ENCODE measurements at regions not wholly inside any gene's neighbourhood (a gene's known extent, or its start where the extent isn't known, plus 50 kb on each side); places are given as distances from the start of the nearest gene placed in this dataset.
A peak's percentile ranks its signal among the peaks of the same experiment; 100 is the strongest.
"Not testable (repeated sequence)": the region's sequence is repeated elsewhere in the genome, so short reads cannot be mapped to it uniquely, and the experiment has no call there.

GRCh38 chr3:5053021-5053831, 68.9 kb upstream of the ARL8B start:
- 75 to 84% methylated on average over 7 of the region's 7 CpGs for WGBS, 2 donors
- H3K27ac ChIP-seq (ENCODE audit: low read depth in 2 of 2, low read length in 1 of 2), result no peak overlapping the region
- H3K27me3 ChIP-seq (ENCODE audit: control insufficient read depth in 1 of 2, insufficient read depth in 2 of 2, low read length in 2 of 2), result no peaks in the 10 kb centered on the region
- H3K36me3 ChIP-seq (ENCODE audit: control insufficient read depth in 2 of 2, insufficient read depth in 2 of 2, low read length in 1 of 2), result no peaks in the 10 kb centered on the region
- no peaks in the 10 kb centered on the region for H3K9me3 ChIP-seq (ENCODE audit: control insufficient read depth in 2 of 2, insufficient read depth in 1 of 2, low read depth in 1 of 2, low read length in 1 of 2)
- H3K4me3 ChIP-seq (ENCODE audit: low read depth in 1 of 2, low read length in 2 of 2), result no peak overlapping the region
- no peaks in the 10 kb centered on the region for H3K4me1 ChIP-seq (ENCODE audit: control insufficient read depth in 2 of 2, insufficient read depth in 2 of 2, low read length in 1 of 2)

GRCh38 chr3:5054098-5054497, 68.0 kb upstream of the ARL8B start:
- 84 to 89% methylated on average over 4 of the region's 4 CpGs for WGBS, 2 donors
- H3K9me3 ChIP-seq (ENCODE audit: control insufficient read depth in 2 of 2, insufficient read depth in 1 of 2, low read depth in 1 of 2, low read length in 1 of 2), result no peaks in the 10 kb centered on the region
- H3K27me3 ChIP-seq (ENCODE audit: control insufficient read depth in 1 of 2, insufficient read depth in 2 of 2, low read length in 2 of 2), result no peaks in the 10 kb centered on the region
- no peaks in the 10 kb centered on the region for H3K4me1 ChIP-seq (ENCODE audit: control insufficient read depth in 2 of 2, insufficient read depth in 2 of 2, low read length in 1 of 2)
- H3K4me3 ChIP-seq (ENCODE audit: low read depth in 1 of 2, low read length in 2 of 2), result no peak overlapping the region
- no peak overlapping the region for H3K27ac ChIP-seq (ENCODE audit: low read depth in 2 of 2, low read length in 1 of 2)
- no peaks in the 10 kb centered on the region for H3K36me3 ChIP-seq (ENCODE audit: control insufficient read depth in 2 of 2, insufficient read depth in 2 of 2, low read length in 1 of 2)

GRCh38 chr3:5054579-5054978, 67.5 kb upstream of the ARL8B start:
- WGBS, 2 donors, result 63 to 77% methylated on average over 6 of the region's 6 CpGs
- H3K27ac ChIP-seq (ENCODE audit: low read depth in 2 of 2, low read length in 1 of 2), result not testable (repeated sequence)

GRCh38 chr3:5055357-5056110, 66.6 kb upstream of the ARL8B start:
- Histone ChIP-seq H3K36me3 (ENCODE audit: control insufficient read depth in 2 of 2, insufficient read depth in 2 of 2, low read length in 1 of 2) (no peaks in the 10 kb centered on the region), H3K9me3 (ENCODE audit: control insufficient read depth in 2 of 2, insufficient read depth in 1 of 2, low read depth in 1 of 2, low read length in 1 of 2) (no peaks in the 10 kb centered on the region), H3K27me3 (ENCODE audit: control insufficient read depth in 1 of 2, insufficient read depth in 2 of 2, low read length in 2 of 2) (no peaks in the 10 kb centered on the region), H3K4me1 (ENCODE audit: control insufficient read depth in 2 of 2, insufficient read depth in 2 of 2, low read length in 1 of 2) (no peaks in the 10 kb centered on the region), H3K27ac (ENCODE audit: low read depth in 2 of 2, low read length in 1 of 2) (no peak overlapping the region), H3K4me3 (ENCODE audit: low read depth in 1 of 2, low read length in 2 of 2) (no peak overlapping the region)
- WGBS, 2 donors, result 81 to 85% methylated on average over 6 of the region's 6 CpGs

More at GRCh38 chr3:5054579-5054978, 67.5 kb upstream of the ARL8B start:
- not testable (repeated sequence) for H3K4me3 ChIP-seq (ENCODE audit: low read depth in 1 of 2, low read length in 2 of 2); H3K27me3 ChIP-seq (ENCODE audit: control insufficient read depth in 1 of 2, insufficient read depth in 2 of 2, low read length in 2 of 2); H3K4me1 ChIP-seq (ENCODE audit: control insufficient read depth in 2 of 2, insufficient read depth in 2 of 2, low read length in 1 of 2); H3K36me3 ChIP-seq (ENCODE audit: control insufficient read depth in 2 of 2, insufficient read depth in 2 of 2, low read length in 1 of 2); H3K9me3 ChIP-seq (ENCODE audit: control insufficient read depth in 2 of 2, insufficient read depth in 1 of 2, low read depth in 1 of 2, low read length in 1 of 2)

- Histone ChIP-seq H3K36me3 (ENCODE audit: control insufficient read depth in 2 of 2, insufficient read depth in 2 of 2, low read length in 1 of 2) (no peaks in the 10 kb centered on the region), H3K27ac (ENCODE audit: low read depth in 2 of 2, low read length in 1 of 2) (no peak overlapping the region), H3K4me3 (ENCODE audit: low read depth in 1 of 2, low read length in 2 of 2) (no peak overlapping the region), H3K27me3 (ENCODE audit: control insufficient read depth in 1 of 2, insufficient read depth in 2 of 2, low read length in 2 of 2) (no peaks in the 10 kb centered on the region), H3K4me1 (ENCODE audit: control insufficient read depth in 2 of 2, insufficient read depth in 2 of 2, low read length in 1 of 2) (no peaks in the 10 kb centered on the region), H3K9me3 (ENCODE audit: control insufficient read depth in 2 of 2, insufficient read depth in 1 of 2, low read depth in 1 of 2, low read length in 1 of 2) (no peaks in the 10 kb centered on the region)
- WGBS, 2 donors, result 89 to 90% methylated on average over 3 of the region's 3 CpGs
Observed at GRCh38 chr3:5056111-5056391, 66.0 kb upstream of the ARL8B start.

GRCh38 chr3:5057272-5057671, 64.8 kb upstream of the ARL8B start:
- no peaks in the 10 kb centered on the region for H3K36me3 ChIP-seq (ENCODE audit: control insufficient read depth in 2 of 2, insufficient read depth in 2 of 2, low read length in 1 of 2)
- no peaks in the 10 kb centered on the region for H3K27me3 ChIP-seq (ENCODE audit: control insufficient read depth in 1 of 2, insufficient read depth in 2 of 2, low read length in 2 of 2)
- whole genome bisulfite sequencing, 2 donors, result 57 to 76% methylated on average over 6 of the region's 6 CpGs
- H3K4me3 ChIP-seq (ENCODE audit: low read depth in 1 of 2, low read length in 2 of 2), result no peak overlapping the region
- H3K27ac ChIP-seq (ENCODE audit: low read depth in 2 of 2, low read length in 1 of 2), result no peak overlapping the region
- no peaks in the 10 kb centered on the region for H3K9me3 ChIP-seq (ENCODE audit: control insufficient read depth in 2 of 2, insufficient read depth in 1 of 2, low read depth in 1 of 2, low read length in 1 of 2)
- no peaks in the 10 kb centered on the region for H3K4me1 ChIP-seq (ENCODE audit: control insufficient read depth in 2 of 2, insufficient read depth in 2 of 2, low read length in 1 of 2)

- no peaks in the 10 kb centered on the region for H3K27me3 ChIP-seq (ENCODE audit: control insufficient read depth in 1 of 2, insufficient read depth in 2 of 2, low read length in 2 of 2)
- no peaks in the 10 kb centered on the region for H3K4me1 ChIP-seq (ENCODE audit: control insufficient read depth in 2 of 2, insufficient read depth in 2 of 2, low read length in 1 of 2)
- WGBS, 2 donors, result 33% methylated on average over 7 of the region's 7 CpGs
- H3K4me3 ChIP-seq (ENCODE audit: low read depth in 1 of 2, low read length in 2 of 2), result no peak overlapping the region
- H3K9me3 ChIP-seq (ENCODE audit: control insufficient read depth in 2 of 2, insufficient read depth in 1 of 2, low read depth in 1 of 2, low read length in 1 of 2), result no peaks in the 10 kb centered on the region
- H3K27ac ChIP-seq (ENCODE audit: low read depth in 2 of 2, low read length in 1 of 2), result peak overlapping the region; percentile 48 to 69
- H3K36me3 ChIP-seq (ENCODE audit: control insufficient read depth in 2 of 2, insufficient read depth in 2 of 2, low read length in 1 of 2), result no peaks in the 10 kb centered on the region
Observed at GRCh38 chr3:5057857-5058324, 64.2 kb upstream of the ARL8B start.

- Histone ChIP-seq H3K27me3 (ENCODE audit: control insufficient read depth in 1 of 2, insufficient read depth in 2 of 2, low read length in 2 of 2) (no peaks in the 10 kb centered on the region), H3K27ac (ENCODE audit: low read depth in 2 of 2, low read length in 1 of 2) (peak overlapping the region in 1 of 2 donors; percentile 48), H3K4me3 (ENCODE audit: low read depth in 1 of 2, low read length in 2 of 2) (no peak overlapping the region), H3K9me3 (ENCODE audit: control insufficient read depth in 2 of 2, insufficient read depth in 1 of 2, low read depth in 1 of 2, low read length in 1 of 2) (no peaks in the 10 kb centered on the region), H3K36me3 (ENCODE audit: control insufficient read depth in 2 of 2, insufficient read depth in 2 of 2, low read length in 1 of 2) (no peaks in the 10 kb centered on the region), H3K4me1 (ENCODE audit: control insufficient read depth in 2 of 2, insufficient read depth in 2 of 2, low read length in 1 of 2) (no peaks in the 10 kb centered on the region)
Observed at GRCh38 chr3:5058471-5058951, 63.6 kb upstream of the ARL8B start.

- no peak overlapping the region for H3K4me3 ChIP-seq (ENCODE audit: low read depth in 1 of 2, low read length in 2 of 2)
- H3K27me3 ChIP-seq (ENCODE audit: control insufficient read depth in 1 of 2, insufficient read depth in 2 of 2, low read length in 2 of 2), result no peaks in the 10 kb centered on the region
- no peaks in the 10 kb centered on the region for H3K9me3 ChIP-seq (ENCODE audit: control insufficient read depth in 2 of 2, insufficient read depth in 1 of 2, low read depth in 1 of 2, low read length in 1 of 2)
- no peak overlapping the region for H3K27ac ChIP-seq (ENCODE audit: low read depth in 2 of 2, low read length in 1 of 2)
- H3K36me3 ChIP-seq (ENCODE audit: control insufficient read depth in 2 of 2, insufficient read depth in 2 of 2, low read length in 1 of 2), result no peaks in the 10 kb centered on the region
- H3K4me1 ChIP-seq (ENCODE audit: control insufficient read depth in 2 of 2, insufficient read depth in 2 of 2, low read length in 1 of 2), result no peaks in the 10 kb centered on the region
- 83 to 88% methylated on average over 7 of the region's 7 CpGs for WGBS, 2 donors
Observed at GRCh38 chr3:5059782-5060181, 62.3 kb upstream of the ARL8B start.

- 66 to 89% methylated on average over 3 of the region's 3 CpGs for WGBS, 2 donors
- H3K4me3 ChIP-seq (ENCODE audit: low read depth in 1 of 2, low read length in 2 of 2), result no peak overlapping the region
- no peaks in the 10 kb centered on the region for H3K27me3 ChIP-seq (ENCODE audit: control insufficient read depth in 1 of 2, insufficient read depth in 2 of 2, low read length in 2 of 2)
- no peaks in the 10 kb centered on the region for H3K4me1 ChIP-seq (ENCODE audit: control insufficient read depth in 2 of 2, insufficient read depth in 2 of 2, low read length in 1 of 2)
- H3K36me3 ChIP-seq (ENCODE audit: control insufficient read depth in 2 of 2, insufficient read depth in 2 of 2, low read length in 1 of 2), result no peaks in the 10 kb centered on the region
- no peaks in the 10 kb centered on the region for H3K9me3 ChIP-seq (ENCODE audit: control insufficient read depth in 2 of 2, insufficient read depth in 1 of 2, low read depth in 1 of 2, low read length in 1 of 2)
- no peak overlapping the region for H3K27ac ChIP-seq (ENCODE audit: low read depth in 2 of 2, low read length in 1 of 2)
Observed at GRCh38 chr3:5061218-5061569, 60.9 kb upstream of the ARL8B start.
